ENCODE measurements at regions not wholly inside any gene's neighbourhood (a gene's known extent, or its start where the extent isn't known, plus 50 kb on each side); places are given as distances from the start of the nearest gene placed in this dataset.

DNA sequence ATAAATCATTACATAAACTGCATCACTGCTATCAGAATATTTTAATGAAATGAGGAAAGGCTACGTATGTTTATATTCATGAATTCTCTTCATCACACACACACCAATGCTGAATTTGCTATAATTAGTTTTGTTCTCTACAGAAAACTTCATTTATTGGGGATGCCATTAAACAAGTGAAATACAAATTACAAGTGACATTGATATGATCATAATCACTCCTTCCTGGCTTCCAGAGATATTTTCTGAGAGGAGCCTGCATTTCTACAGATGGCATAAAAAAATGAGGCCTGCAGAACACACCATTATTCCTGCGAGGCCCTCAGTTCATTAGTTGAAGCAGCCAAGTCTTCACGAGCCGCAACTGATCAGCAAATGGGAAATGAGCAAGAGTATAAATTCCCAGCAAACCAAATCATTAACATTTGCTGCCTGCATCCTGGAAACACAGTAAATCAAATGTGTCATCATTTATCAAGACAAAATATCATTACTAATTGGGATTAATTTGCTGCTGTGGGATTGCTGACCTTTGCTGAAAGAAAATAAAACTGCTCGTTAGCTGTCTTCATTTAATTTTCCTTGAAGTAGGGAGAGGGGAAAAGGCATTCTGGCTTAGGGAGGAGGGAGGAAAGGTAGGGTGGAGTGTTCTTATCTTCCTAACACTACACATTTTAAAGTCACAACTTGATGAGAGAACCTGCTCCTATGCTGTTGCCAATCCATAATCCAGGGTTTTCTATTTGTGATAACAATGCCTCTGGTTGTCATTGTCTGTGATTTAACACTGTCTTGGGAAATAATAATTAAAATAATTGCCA, 921.9 kb downstream of the SQOR start:
- H3K4me3 ChIP-seq (replicated peaks; ENCODE audit: low read depth, low read length), result no peak overlapping the region
- TF ChIP-seq, protein P1, sequence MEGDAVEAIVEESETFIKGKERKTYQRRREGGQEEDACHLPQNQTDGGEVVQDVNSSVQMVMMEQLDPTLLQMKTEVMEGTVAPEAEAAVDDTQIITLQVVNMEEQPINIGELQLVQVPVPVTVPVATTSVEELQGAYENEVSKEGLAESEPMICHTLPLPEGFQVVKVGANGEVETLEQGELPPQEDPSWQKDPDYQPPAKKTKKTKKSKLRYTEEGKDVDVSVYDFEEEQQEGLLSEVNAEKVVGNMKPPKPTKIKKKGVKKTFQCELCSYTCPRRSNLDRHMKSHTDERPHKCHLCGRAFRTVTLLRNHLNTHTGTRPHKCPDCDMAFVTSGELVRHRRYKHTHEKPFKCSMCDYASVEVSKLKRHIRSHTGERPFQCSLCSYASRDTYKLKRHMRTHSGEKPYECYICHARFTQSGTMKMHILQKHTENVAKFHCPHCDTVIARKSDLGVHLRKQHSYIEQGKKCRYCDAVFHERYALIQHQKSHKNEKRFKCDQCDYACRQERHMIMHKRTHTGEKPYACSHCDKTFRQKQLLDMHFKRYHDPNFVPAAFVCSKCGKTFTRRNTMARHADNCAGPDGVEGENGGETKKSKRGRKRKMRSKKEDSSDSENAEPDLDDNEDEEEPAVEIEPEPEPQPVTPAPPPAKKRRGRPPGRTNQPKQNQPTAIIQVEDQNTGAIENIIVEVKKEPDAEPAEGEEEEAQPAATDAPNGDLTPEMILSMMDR (IDR thresholded peaks at IDR 0.05; ENCODE audit: low read depth, low read length, missing control alignments), result no peak
- DNase-seq (ENCODE audit: extremely low read depth, low read depth), result no peak

DNA sequence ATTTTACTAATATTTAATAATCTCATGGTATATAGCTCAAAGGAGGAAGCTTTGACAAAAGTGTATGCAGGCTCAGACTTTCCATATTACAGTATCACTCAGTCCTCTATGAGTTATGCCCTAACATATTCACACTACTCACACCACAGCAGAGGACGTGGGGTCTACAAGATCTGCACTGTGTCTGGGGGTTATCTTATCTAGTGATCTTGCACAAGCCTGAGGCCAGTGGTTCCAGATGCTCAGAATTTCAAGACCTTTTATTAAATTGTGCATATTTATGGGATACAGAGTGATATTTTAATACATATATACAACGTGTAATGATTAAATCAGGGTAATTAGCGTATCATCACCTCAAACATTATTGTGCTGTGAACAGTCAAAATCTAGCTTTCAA, 933.1 kb downstream of the SQOR start:
- H3K4me3 ChIP-seq (replicated peaks; ENCODE audit: low read depth, low read length), result no peak overlapping the region
- DNase-seq (ENCODE audit: extremely low read depth, low read depth), result no peak
- TF ChIP-seq, protein P1 (IDR thresholded peaks at IDR 0.05; ENCODE audit: low read depth, low read length, missing control alignments), result no peak

DNA sequence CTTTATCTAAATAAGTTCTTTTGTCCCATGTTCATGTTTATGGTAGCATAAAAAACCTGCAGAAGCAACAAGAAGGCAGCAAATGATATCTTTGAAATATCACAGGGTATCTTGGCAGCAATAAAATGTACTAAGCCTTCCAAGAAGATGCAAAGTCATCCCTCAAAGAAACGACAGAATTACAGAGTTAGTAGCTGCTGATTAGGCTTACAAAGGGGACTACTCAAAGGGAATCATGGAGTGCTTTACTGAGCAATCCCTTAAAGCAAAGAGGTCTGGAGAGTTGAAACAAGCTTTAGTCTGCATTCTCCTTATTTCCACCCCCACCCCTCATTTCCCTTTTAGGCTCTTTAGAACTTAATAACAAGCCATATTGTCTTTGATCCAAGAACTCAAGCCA, 935.0 kb downstream of the SQOR start:
- TF ChIP-seq, protein P1 (IDR thresholded peaks at IDR 0.05; ENCODE audit: low read depth, low read length, missing control alignments), result no peak

DNA sequence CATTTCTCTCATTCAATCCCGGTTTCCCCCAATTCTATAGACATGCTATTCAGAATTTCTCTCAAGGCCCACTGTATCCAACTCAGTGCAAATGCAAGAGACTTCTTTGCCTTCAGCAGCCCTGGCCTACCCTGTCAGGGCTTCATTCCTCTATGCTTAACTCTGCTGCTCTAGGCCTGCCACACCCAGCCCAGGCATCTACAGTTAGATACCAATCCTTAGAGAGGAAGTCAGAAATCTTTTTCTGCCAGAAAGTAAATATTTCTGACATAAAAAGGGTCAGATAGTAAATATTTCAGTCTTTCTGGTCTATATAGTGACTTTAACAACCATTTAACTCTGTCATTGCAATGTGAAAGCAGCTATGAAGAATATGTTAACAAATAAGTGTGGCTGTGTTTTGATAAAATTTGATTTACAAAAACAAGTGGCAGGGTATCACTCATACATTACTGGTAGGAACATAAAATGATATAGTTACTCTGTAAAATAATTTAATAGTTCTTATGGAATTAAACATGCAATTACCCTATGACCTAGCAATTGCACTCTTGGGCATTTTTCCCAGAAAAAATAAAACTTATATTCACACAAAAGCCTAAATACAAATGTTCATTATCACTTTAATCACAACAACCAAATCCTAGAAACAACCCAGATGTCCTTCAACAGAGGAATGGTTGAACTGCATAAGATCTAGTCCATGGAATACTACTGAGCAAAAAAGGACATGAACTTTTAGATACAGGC, 942.0 kb downstream of the SQOR start:
- TF ChIP-seq, protein P1 (IDR thresholded peaks at IDR 0.05; ENCODE audit: low read depth, low read length, missing control alignments), result no peak
- no peak for DNase-seq (ENCODE audit: extremely low read depth, low read depth)
- H3K4me3 ChIP-seq (replicated peaks; ENCODE audit: low read depth, low read length), result no peak overlapping the region

More for the DNA sequence above, 935.0 kb downstream of the SQOR start:
- no peak for DNase-seq (ENCODE audit: extremely low read depth, low read depth)
- no peak overlapping the region for H3K4me3 ChIP-seq (replicated peaks; ENCODE audit: low read depth, low read length)

DNA sequence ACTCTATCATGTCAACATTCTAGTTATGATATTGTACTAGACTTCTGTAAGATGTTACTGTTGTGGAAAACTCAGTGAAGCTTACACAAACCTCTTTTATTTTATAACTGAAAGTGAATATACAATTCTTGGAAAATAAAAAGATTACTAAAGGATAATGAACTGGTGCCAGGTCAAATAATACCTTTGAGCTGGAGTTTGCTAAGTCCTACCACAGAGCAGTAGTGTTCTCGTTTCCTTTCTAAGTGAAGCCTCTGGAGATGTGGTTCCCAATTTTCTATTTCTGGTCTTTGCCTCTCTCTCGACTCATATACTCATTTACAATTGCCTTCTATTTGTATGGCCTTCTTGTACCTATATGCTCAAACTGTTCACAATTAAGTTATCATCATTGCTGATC, 942.9 kb downstream of the SQOR start:
- H3K4me3 ChIP-seq (replicated peaks; ENCODE audit: low read depth, low read length), result no peak overlapping the region
- DNase-seq (ENCODE audit: extremely low read depth, low read depth), result no peak
- TF ChIP-seq, protein P1 (IDR thresholded peaks at IDR 0.05; ENCODE audit: low read depth, low read length, missing control alignments), result no peak

DNA sequence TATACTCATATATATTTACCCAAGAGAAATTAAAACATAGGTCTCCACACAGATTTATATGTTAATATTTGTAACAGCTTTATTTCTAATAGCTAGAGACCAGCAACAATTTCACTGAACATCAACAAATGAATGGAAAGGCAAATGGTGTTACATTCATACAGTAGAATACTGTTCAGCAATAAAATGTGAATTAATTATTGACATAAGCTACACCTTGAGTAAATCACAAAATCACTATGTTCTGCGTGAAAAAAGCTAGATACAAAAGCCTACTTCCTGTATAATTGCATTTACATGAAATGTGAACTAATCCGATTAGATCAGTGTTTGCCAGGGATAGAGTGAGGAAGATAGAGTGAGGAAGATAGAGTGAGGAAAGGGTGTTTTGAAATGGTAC, 945.7 kb downstream of the SQOR start:
- no peak for DNase-seq (ENCODE audit: extremely low read depth, low read depth)
- no peak overlapping the region for H3K4me3 ChIP-seq (replicated peaks; ENCODE audit: low read depth, low read length)
- TF ChIP-seq, protein P1 (IDR thresholded peaks at IDR 0.05; ENCODE audit: low read depth, low read length, missing control alignments), result no peak
